IMR-90 (cell line): ENCODE measurements at regions not wholly inside any gene's neighbourhood (a gene's known extent, or its start where the extent isn't known, plus 50 kb on each side); places are given as distances from the start of the nearest gene placed in this dataset.

Experiments
- ATAC-seq: fragments of 200-7000 bp; cut with Tn5 transposase; 2 replicates; pipeline ENCODE4 v1.9.1; 2020; ENCODE audit warnings: low read depth, mild to moderate bottlenecking, moderate library complexity
- BruUV-seq: library from RNA; stranded (reverse); fragments of 400-500 nt; replicated peaks from 2 replicates; lab custom pipeline; 2021; lab: Mats Ljungman, UMichigan
- CTCF ChIA-PET: fragments of 300-600 bp; formaldehyde crosslinking; extraction: SDS; loops from one replicate; lab custom pipeline; 2021; ENCODE audit warnings: antibody characterized with exemption; lab: Yijun Ruan, JAX
- POLR2A ChIA-PET: fragments of 300-600 bp; sonication (Branson Sonifier 250); formaldehyde crosslinking; loops from one replicate; lab custom pipeline; 2022; ENCODE audit warnings: antibody characterized with exemption; ENCODE audit not compliant: unreplicated experiment; lab: Charles Lee
- DNase-seq: peaks from one replicate; pipeline ENCODE4 v3.0.0; 2013
- H2AFZ ChIP-seq: replicated peaks from 2 replicates; pipeline ENCODE3; 2013; ENCODE audit warnings: low read length, mild to moderate bottlenecking; ENCODE audit not compliant: poor library complexity
- H2AK5ac ChIP-seq: 2 replicates; pipeline ENCODE4 v1.6.1; 2013; ENCODE audit warnings: low read depth, low read length, inconsistent platforms
- H2AK9ac ChIP-seq: replicated peaks from 2 replicates; pipeline ENCODE3; 2013; ENCODE audit warnings: mild to moderate bottlenecking, low read depth, low read length, moderate library complexity; ENCODE audit not compliant: poor library complexity
- H2BK120ac ChIP-seq: 2 replicates; pipeline ENCODE4 v1.6.1; 2013; ENCODE audit warnings: low read depth, low read length, inconsistent platforms
- H2BK15ac ChIP-seq: 3 replicates; pipeline ENCODE4 v1.6.1; 2013; ENCODE audit warnings: low read depth, low read length, inconsistent platforms
- H2BK20ac ChIP-seq: 2 replicates; pipeline ENCODE4 v1.6.1; 2013; ENCODE audit warnings: low read depth, mild to moderate bottlenecking, inconsistent platforms, low read length, moderate library complexity
- H2BK5ac ChIP-seq: 2 replicates; pipeline ENCODE4 v1.6.1; 2013; ENCODE audit warnings: mild to moderate bottlenecking, low read depth, low read length, inconsistent platforms; ENCODE audit not compliant: poor library complexity, severe bottlenecking
- H3K14ac ChIP-seq: replicated peaks from 2 replicates; pipeline ENCODE4 v1.6.1; 2013; ENCODE audit warnings: low read depth, low read length, inconsistent platforms
- H3K18ac ChIP-seq: 2 replicates; pipeline ENCODE4 v1.6.1; 2013; ENCODE audit warnings: low read depth, low read length, control low read depth
- H3K23ac ChIP-seq: 2 replicates; pipeline ENCODE4 v1.6.1; 2013; ENCODE audit warnings: low read depth, low read length, inconsistent platforms
- H3K27ac ChIP-seq: 2 replicates; pipeline ENCODE4 v1.5.1; 2013; ENCODE audit warnings: mild to moderate bottlenecking, control low read depth, low read length; ENCODE audit not compliant: insufficient read depth
- H3K27me3 ChIP-seq: 2 replicates; pipeline ENCODE4 v1.6.1; 2013; ENCODE audit warnings: low read length; ENCODE audit not compliant: control insufficient read depth, insufficient read depth
- H3K36me3 ChIP-seq: 2 replicates; pipeline ENCODE4 v1.6.1; 2013; ENCODE audit warnings: low read length, mixed read lengths; ENCODE audit not compliant: control insufficient read depth, insufficient read depth
- H3K4ac ChIP-seq: 2 replicates; pipeline ENCODE4 v1.6.1; 2013; ENCODE audit warnings: low read depth, low read length, inconsistent platforms
- H3K4me1 ChIP-seq: 2 replicates; pipeline ENCODE4 v1.6.1; 2013; ENCODE audit warnings: low read length, mixed read lengths; ENCODE audit not compliant: control insufficient read depth, insufficient read depth
- H3K4me2 ChIP-seq: 2 replicates; pipeline ENCODE4 v1.6.1; 2013; ENCODE audit warnings: low read depth, mild to moderate bottlenecking, control low read depth, low read length, moderate library complexity
- H3K4me3 ChIP-seq: 2 replicates; pipeline ENCODE4 v1.5.1; 2013; ENCODE audit warnings: low read depth, mild to moderate bottlenecking, control low read depth, low read length, moderate library complexity; ENCODE audit not compliant: insufficient read depth
- H3K56ac ChIP-seq: 2 replicates; pipeline ENCODE4 v1.6.1; 2013; ENCODE audit warnings: low read length, inconsistent platforms; ENCODE audit not compliant: insufficient read depth; ENCODE audit errors: extremely low read depth
- H3K79me1 ChIP-seq, 2 experiments: 2 replicates each; pipeline ENCODE4 v1.6.1; 2013; ENCODE audit warnings: low read length in 2 of 2, inconsistent platforms in 1 of 2, low read depth in 1 of 2
- H3K9ac ChIP-seq: 2 replicates; pipeline ENCODE4 v1.6.1; 2013; ENCODE audit warnings: low read depth, low read length, control low read depth
- H3K9me1 ChIP-seq: 2 replicates; pipeline ENCODE4 v1.6.1; 2013; ENCODE audit warnings: low read length, inconsistent platforms; ENCODE audit not compliant: insufficient read depth
- H3K9me3 ChIP-seq: 2 replicates; pipeline ENCODE4 v1.6.1; 2013; ENCODE audit warnings: low read length; ENCODE audit not compliant: control insufficient read depth, insufficient read depth
- H4K20me1 ChIP-seq: 2 replicates; pipeline ENCODE4 v1.6.1; 2013; ENCODE audit warnings: low read length, inconsistent platforms; ENCODE audit not compliant: insufficient read depth
- H4K5ac ChIP-seq: 2 replicates; pipeline ENCODE4 v1.6.1; 2013; ENCODE audit warnings: mild to moderate bottlenecking, low read depth, low read length, control low read depth
- H4K8ac ChIP-seq, 2 experiments: 2 replicates each; pipeline ENCODE4 v1.6.1; 2013; ENCODE audit warnings: low read depth in 2 of 2, low read length in 2 of 2, control low read depth in 1 of 2, inconsistent platforms in 1 of 2
- H4K91ac ChIP-seq: 2 replicates; pipeline ENCODE4 v1.6.1; 2013; ENCODE audit warnings: low read depth, low read length, inconsistent platforms; ENCODE audit not compliant: insufficient read depth
- CHD1 ChIP-seq: IDR thresholded peaks from 2 replicates; pipeline ENCODE4 v1.6.1; 2012; ENCODE audit warnings: low read depth, low read length, improper control_type of control experiment
- ELK1 ChIP-seq: fragments of 150-350 bp; IDR thresholded peaks from 2 replicates; pipeline ENCODE4 v1.6.1; 2016; ENCODE audit warnings: low read depth, mild to moderate bottlenecking, low read length, moderate library complexity, borderline replicate concordance
- FOS ChIP-seq: fragments of 150-350 bp; IDR thresholded peaks from 2 replicates; pipeline ENCODE4 v1.6.1; 2016; ENCODE audit warnings: low read depth, low read length
- MAZ ChIP-seq: IDR thresholded peaks from 2 replicates; pipeline ENCODE4 v1.6.1; 2012; ENCODE audit warnings: low read depth, mild to moderate bottlenecking, low read length, improper control_type of control experiment, moderate library complexity, borderline replicate concordance
- MXI1 ChIP-seq: IDR thresholded peaks from 2 replicates; pipeline ENCODE4 v1.6.1; 2012; ENCODE audit warnings: low read depth, mild to moderate bottlenecking, low read length, moderate library complexity, borderline replicate concordance
- POLR2A ChIP-seq: IDR thresholded peaks from 2 replicates; pipeline ENCODE4 v1.6.1; 2012; ENCODE audit warnings: mild to moderate bottlenecking, low read depth, low read length
- RAD21 ChIP-seq: IDR thresholded peaks from 2 replicates; pipeline ENCODE4 v1.6.1; 2012; ENCODE audit warnings: low read length, improper control_type of control experiment
- RCOR1 ChIP-seq: IDR thresholded peaks from 2 replicates; pipeline ENCODE4 v1.6.1; 2012; ENCODE audit warnings: mild to moderate bottlenecking, low read length, improper control_type of control experiment; ENCODE audit not compliant: insufficient replicate concordance
- RFX5 ChIP-seq: IDR thresholded peaks from 2 replicates; pipeline ENCODE4 v1.8.0; 2012; ENCODE audit warnings: low read depth, mild to moderate bottlenecking, low read length, moderate library complexity
- SMC3 ChIP-seq: fragments of 150-350 bp; IDR thresholded peaks from 2 replicates; pipeline ENCODE4 v1.6.1; 2016; ENCODE audit warnings: low read depth, mild to moderate bottlenecking, antibody characterized with exemption, low read length, moderate library complexity
- WGBS, 2 experiments: methylation state at CpG; one replicate each; pipeline versions ENCODE4 v1.1.5 to v1.1.7; 2013; ENCODE audit warnings: missing lambda C conversion rate in 2 of 2; ENCODE audit not compliant: insufficient read length in 1 of 2; ENCODE audit errors: extremely low coverage in 2 of 2; 5-methylcytosine and 5-hydroxymethylcytosine counted together
- dilution Hi-C: fragments of 300-500 bp; cut with HindIII; formaldehyde crosslinking; loops from one replicate; pipeline ENCODE4 v1.14.3; 2018; ENCODE audit warnings: low sequenced_read_pairs; ENCODE audit not compliant: unreplicated experiment
- in situ Hi-C: fragments of 300-500 bp; cut with MboI; formaldehyde crosslinking; loops from 3 replicates; pipeline ENCODE4 v1.14.3; 2019; ENCODE audit warnings: low sequenced_read_pairs, inconsistent platforms, mixed read lengths
- intact Hi-C: fragments of 100-400 bp; cut with micrococcal nuclease; formaldehyde crosslinking; loops from 2 replicates; pipeline ENCODE4 v1.10.0; 2022
- TF ChIP-seq, protein P1 (sequence below): conservative IDR thresholded peaks from 2 replicates; pipeline ENCODE4 v1.5.1; 2012; ENCODE audit warnings: mild to moderate bottlenecking, low read depth, low read length, improper control_type of control experiment

- Histone ChIP-seq H3K9ac (no peak overlapping the region), H3K9me1 (no peaks in the 10 kb centered on the region), H4K20me1 (no peaks in the 10 kb centered on the region), H3K27ac (no peak overlapping the region), H3K18ac (peak overlapping the region; percentile 71), H3K56ac (no peak overlapping the region), H3K36me3 (no peaks in the 10 kb centered on the region), H4K8ac (0 out of 4 replicates have a peak overlapping the region, but pooled peaks of 1 of the 2 experiments have one; percentile 38), H2BK20ac (peak overlapping the region; percentile 69), H2AK9ac (no peak overlapping the region), H3K23ac (0 out of 2 replicates have a peak overlapping the region, but pooled peaks have one; percentile 38), H2AK5ac (peak overlapping the region; percentile 74; the same call in 1 of the 2 replicates), H3K4me1 (peaks cover 15% of the 10 kb centered on the region), H2AFZ (no peak overlapping the region), H2BK5ac (no peak overlapping the region), H3K4ac (peak overlapping the region; percentile 56), H3K4me2 (no peak overlapping the region), H4K91ac (0 out of 2 replicates have a peak overlapping the region, but pooled peaks have one; percentile 17), H3K9me3 (no peaks in the 10 kb centered on the region), H3K4me3 (no peak overlapping the region), H3K79me1 (no peaks in the 10 kb centered on the region), H3K14ac (peak overlapping the region; percentile 31; the same call in 1 of the 2 replicates), H2BK120ac (peak overlapping the region; percentile 79; the same call in 1 of the 2 replicates), H4K5ac (0 out of 2 replicates have a peak overlapping the region, but pooled peaks have one; percentile 64), H3K27me3 (peaks cover 13% of the 10 kb centered on the region), H2BK15ac (0 out of 3 replicates have a peak overlapping the region, but pooled peaks have one; percentile 1)
- in situ Hi-C loops (no loop called here), intact Hi-C loops (loop anchor here (5.0 kb wide), 1 partner anchor 49 kb away; no protein-coding TSS in a partner anchor), dilution Hi-C loops (no loop called here)
- ATAC-seq (no peak), DNase-seq (peak; percentile 24)
- ChIA-PET CTCF (interaction anchor here (0.6 to 1.8 kb wide), 7 partner anchors 12 to 667 kb away, joined by 3 to 6 read pairs (median 4); partner anchors contain the start of gene AREG), POLR2A (interaction anchor here (0.6 kb wide), 1 partner anchor 243 kb away, joined by 7 read pairs; no protein-coding TSS in a partner anchor)
- no TSS peak for BruUV-seq
- WGBS, 2 experiments: no CpG with 5 or more reads among the region's 3 CpGs
- TF ChIP-seq MAZ (no peak), ELK1 (no peak), RCOR1 (no peak), MXI1 (no peak), RAD21 (peak; percentile 44), CHD1 (no peak), FOS (no peak), SMC3 (peak; percentile 34; the same call in 1 of the 2 replicates), RFX5 (no peak), POLR2A (no peak)
- TF ChIP-seq, protein P1, sequence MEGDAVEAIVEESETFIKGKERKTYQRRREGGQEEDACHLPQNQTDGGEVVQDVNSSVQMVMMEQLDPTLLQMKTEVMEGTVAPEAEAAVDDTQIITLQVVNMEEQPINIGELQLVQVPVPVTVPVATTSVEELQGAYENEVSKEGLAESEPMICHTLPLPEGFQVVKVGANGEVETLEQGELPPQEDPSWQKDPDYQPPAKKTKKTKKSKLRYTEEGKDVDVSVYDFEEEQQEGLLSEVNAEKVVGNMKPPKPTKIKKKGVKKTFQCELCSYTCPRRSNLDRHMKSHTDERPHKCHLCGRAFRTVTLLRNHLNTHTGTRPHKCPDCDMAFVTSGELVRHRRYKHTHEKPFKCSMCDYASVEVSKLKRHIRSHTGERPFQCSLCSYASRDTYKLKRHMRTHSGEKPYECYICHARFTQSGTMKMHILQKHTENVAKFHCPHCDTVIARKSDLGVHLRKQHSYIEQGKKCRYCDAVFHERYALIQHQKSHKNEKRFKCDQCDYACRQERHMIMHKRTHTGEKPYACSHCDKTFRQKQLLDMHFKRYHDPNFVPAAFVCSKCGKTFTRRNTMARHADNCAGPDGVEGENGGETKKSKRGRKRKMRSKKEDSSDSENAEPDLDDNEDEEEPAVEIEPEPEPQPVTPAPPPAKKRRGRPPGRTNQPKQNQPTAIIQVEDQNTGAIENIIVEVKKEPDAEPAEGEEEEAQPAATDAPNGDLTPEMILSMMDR: peak; percentile 34; the same call in 1 of the 2 replicates
Observed at GRCh38 chr4:74623041-74623440, 171.3 kb downstream of the BTC start.
